ENCODE measurements at regions not wholly inside any gene's neighbourhood (a gene's known extent, or its start where the extent isn't known, plus 50 kb on each side); places are given as distances from the start of the nearest gene placed in this dataset.

- H3K4me3 ChIP-seq (ENCODE audit: low read depth, low read length) = no peak overlapping the region
- in situ Hi-C loops (cut with HindIII; ENCODE audit: low sequenced_read_pairs) = no loop called here
- no peak for DNase-seq (ENCODE audit: low read depth)
- no peak for TF ChIP-seq CTCF (IDR thresholded peaks at IDR 0.05; ENCODE audit: low read depth, low read length, missing control alignments)
Observed at GRCh38 chr6:14787677-14788076, 458.2 kb upstream of the JARID2 start.

DNA sequence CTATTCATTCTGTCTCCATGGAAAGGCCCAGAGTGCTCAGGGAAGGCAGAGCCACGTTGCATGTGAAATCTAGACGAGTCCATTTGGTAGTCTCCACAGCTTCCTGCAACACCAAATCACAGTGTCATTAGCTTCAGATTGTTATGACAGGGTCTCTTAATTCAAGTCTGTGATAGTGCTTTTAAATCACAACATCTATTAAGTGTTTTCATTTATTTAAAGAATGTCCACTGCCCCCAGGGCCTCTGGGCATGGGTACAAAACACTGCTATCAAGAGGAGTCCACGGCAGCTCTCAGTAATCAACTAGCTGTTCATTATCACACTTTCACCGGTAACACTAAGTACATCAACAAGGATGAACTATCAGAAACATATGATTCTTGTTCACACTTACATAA lies 455.9 kb upstream of the JARID2 start:
- H3K4me3 ChIP-seq (ENCODE audit: low read depth, low read length) = no peak overlapping the region
- DNase-seq (ENCODE audit: low read depth) = no peak
- no peak for TF ChIP-seq CTCF (IDR thresholded peaks at IDR 0.05; ENCODE audit: low read depth, low read length, missing control alignments)
- in situ Hi-C loops (cut with HindIII; ENCODE audit: low sequenced_read_pairs) = no loop called here

DNA sequence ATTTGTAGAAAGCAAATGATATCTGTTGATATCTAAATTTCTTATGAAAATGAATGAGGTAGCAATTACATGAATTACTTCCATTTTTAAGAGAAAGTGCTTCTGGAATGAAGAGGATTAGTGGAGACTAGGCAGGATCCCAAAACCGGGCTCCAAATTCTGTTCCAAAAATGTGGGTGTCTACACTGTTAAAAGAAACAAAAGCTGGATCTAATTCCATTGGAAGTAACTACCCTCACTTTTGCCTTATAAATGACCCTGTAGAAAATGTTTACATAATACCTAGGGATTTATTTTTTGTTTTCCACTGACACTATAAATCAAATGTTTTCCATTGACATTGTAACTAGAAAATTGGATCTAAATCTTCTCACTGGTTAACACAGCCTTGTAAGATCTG lies 454.9 kb upstream of the JARID2 start:
- in situ Hi-C loops (cut with HindIII; ENCODE audit: low sequenced_read_pairs) = no loop called here

GRCh38 chr6:14791526-14791925 lies 454.3 kb upstream of the JARID2 start:
- in situ Hi-C loops (cut with HindIII; ENCODE audit: low sequenced_read_pairs) = no loop called here
- no peak for DNase-seq (ENCODE audit: low read depth)

More for the DNA sequence above, 454.9 kb upstream of the JARID2 start:
- no peak overlapping the region for H3K4me3 ChIP-seq (ENCODE audit: low read depth, low read length)
- DNase-seq (ENCODE audit: low read depth) = no peak
- no peak for TF ChIP-seq CTCF (IDR thresholded peaks at IDR 0.05; ENCODE audit: low read depth, low read length, missing control alignments)

GRCh38 chr6:14792118-14792955 lies 453.5 kb upstream of the JARID2 start:
- no peak for TF ChIP-seq CTCF (IDR thresholded peaks at IDR 0.05; ENCODE audit: low read depth, low read length, missing control alignments)
- DNase-seq (ENCODE audit: low read depth) = no peak
- in situ Hi-C loops (cut with HindIII; ENCODE audit: low sequenced_read_pairs) = no loop called here
- H3K4me3 ChIP-seq (ENCODE audit: low read depth, low read length) = no peak overlapping the region

More at GRCh38 chr6:14791526-14791925, 454.3 kb upstream of the JARID2 start:
- TF ChIP-seq CTCF (IDR thresholded peaks at IDR 0.05; ENCODE audit: low read depth, low read length, missing control alignments) = no peak
- no peak overlapping the region for H3K4me3 ChIP-seq (ENCODE audit: low read depth, low read length)

- in situ Hi-C loops (cut with HindIII; ENCODE audit: low sequenced_read_pairs) = no loop called here
- H3K4me3 ChIP-seq (ENCODE audit: low read depth, low read length) = no peak overlapping the region
- no peak for TF ChIP-seq CTCF (IDR thresholded peaks at IDR 0.05; ENCODE audit: low read depth, low read length, missing control alignments)
- DNase-seq (ENCODE audit: low read depth) = no peak
Observed at GRCh38 chr6:14795451-14795850, 450.4 kb upstream of the JARID2 start.

All from astrocyte of the cerebellum (primary cell).